VCaP (cell line): ENCODE measurements at regions not wholly inside any gene's neighbourhood (a gene's known extent, or its start where the extent isn't known, plus 50 kb on each side); places are given as distances from the start of the nearest gene placed in this dataset.

Experiments
- H3K27ac ChIP-seq: fragments of 450-650 bp; 2 replicates; pipeline ENCODE4 v1.5.1; 2017
- TF ChIP-seq, protein P1 (sequence below): fragments of 450-650 bp; conservative IDR thresholded peaks from 2 replicates; pipeline ENCODE4 v1.5.1; 2017; ENCODE audit warnings: mild to moderate bottlenecking, moderate library complexity

DNA sequence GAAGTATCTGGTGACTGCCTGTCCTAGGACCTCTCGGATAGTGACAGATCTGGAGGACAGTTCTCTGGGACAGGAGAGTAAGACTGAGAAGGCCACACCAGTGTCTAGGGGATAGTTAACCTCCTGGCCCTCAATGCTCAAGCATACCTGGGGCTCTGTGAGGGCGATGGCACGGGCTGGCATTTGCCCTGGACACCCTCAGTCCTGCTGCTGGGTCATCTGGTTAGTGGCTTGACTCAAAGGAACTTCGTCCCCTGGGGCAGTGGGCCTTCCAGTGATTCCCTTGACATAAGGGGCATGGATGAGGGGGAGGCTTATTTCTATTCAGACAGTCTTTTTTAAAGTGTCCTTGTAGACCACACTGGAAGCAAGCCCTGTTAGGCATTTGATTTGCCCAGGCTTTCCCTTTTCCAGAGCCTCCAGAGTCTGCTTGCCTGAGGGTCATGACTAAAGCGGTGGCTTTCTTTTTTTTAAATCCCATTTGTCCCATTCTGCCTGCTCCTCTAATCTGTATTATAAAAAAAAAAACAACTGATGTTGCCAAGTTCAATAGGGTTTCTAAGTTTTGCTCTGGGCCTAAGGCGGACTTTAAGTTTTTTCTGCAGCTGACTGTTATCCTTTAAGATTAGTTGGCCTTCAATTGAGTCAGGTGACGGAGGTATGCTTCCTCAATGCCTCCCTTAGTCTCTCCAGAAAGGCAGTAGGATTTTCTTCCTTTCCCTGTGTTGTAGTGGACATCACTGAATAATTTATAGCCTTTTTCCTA is 2083.5 kb upstream of the C9orf72 start:
- H3K27ac ChIP-seq, result no peak overlapping the region
- TF ChIP-seq, protein P1, sequence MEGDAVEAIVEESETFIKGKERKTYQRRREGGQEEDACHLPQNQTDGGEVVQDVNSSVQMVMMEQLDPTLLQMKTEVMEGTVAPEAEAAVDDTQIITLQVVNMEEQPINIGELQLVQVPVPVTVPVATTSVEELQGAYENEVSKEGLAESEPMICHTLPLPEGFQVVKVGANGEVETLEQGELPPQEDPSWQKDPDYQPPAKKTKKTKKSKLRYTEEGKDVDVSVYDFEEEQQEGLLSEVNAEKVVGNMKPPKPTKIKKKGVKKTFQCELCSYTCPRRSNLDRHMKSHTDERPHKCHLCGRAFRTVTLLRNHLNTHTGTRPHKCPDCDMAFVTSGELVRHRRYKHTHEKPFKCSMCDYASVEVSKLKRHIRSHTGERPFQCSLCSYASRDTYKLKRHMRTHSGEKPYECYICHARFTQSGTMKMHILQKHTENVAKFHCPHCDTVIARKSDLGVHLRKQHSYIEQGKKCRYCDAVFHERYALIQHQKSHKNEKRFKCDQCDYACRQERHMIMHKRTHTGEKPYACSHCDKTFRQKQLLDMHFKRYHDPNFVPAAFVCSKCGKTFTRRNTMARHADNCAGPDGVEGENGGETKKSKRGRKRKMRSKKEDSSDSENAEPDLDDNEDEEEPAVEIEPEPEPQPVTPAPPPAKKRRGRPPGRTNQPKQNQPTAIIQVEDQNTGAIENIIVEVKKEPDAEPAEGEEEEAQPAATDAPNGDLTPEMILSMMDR, result no peak

DNA sequence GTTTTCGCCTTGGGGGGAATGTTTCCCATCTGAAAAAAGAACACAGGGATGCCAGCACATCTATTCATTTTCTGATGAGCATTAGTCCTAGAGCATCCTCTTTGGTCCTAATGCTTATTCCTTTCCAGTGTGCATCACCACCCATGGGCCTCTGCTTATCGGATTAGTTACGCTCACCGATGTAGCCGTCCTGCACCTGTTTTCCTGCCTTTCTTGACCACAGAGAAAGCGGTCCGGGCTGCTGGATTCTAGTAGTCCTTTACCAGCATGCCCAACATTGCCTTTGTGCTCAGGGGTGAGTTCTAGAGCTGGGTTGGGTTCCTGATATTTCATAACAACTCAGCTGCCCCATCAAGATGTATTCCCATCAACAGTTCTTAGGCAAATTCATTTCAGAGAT is 2084.5 kb upstream of the C9orf72 start:
- TF ChIP-seq, protein P1, result no peak
- no peak overlapping the region for H3K27ac ChIP-seq

GRCh38 chr9:29659014-29659413 is 2085.7 kb upstream of the C9orf72 start:
- H3K27ac ChIP-seq, result no peak overlapping the region
- TF ChIP-seq, protein P1, result no peak

GRCh38 chr9:29659736-29660135 is 2086.5 kb upstream of the C9orf72 start:
- TF ChIP-seq, protein P1, result no peak

GRCh38 chr9:29668732-29669131 is 2095.5 kb upstream of the C9orf72 start:
- TF ChIP-seq, protein P1, result no peak
- H3K27ac ChIP-seq, result no peak overlapping the region

More at GRCh38 chr9:29659736-29660135, 2086.5 kb upstream of the C9orf72 start:
- H3K27ac ChIP-seq, result no peak overlapping the region

- H3K27ac ChIP-seq, result no peak overlapping the region
- TF ChIP-seq, protein P1, result no peak
Measured at GRCh38 chr9:29669613-29670012, 2096.3 kb upstream of the C9orf72 start.

GRCh38 chr9:29685531-29685930 is 2112.2 kb upstream of the C9orf72 start:
- H3K27ac ChIP-seq, result no peak overlapping the region
- TF ChIP-seq, protein P1, result no peak
